Left lobe of liver (tissue), 2 donors: ENCODE measurements at regions not wholly inside any gene's neighbourhood (a gene's known extent, or its start where the extent isn't known, plus 50 kb on each side); places are given as distances from the start of the nearest gene placed in this dataset.
A peak's percentile ranks its signal among the peaks of the same experiment; 100 is the strongest.

Experiments
- ATAC-seq: fragments of 200-7000 bp; cut with Tn5 transposase; one replicate; pipeline ENCODE4 v1.9.1; 2020; ENCODE audit warnings: mild to moderate bottlenecking, moderate library complexity
- DNase-seq: peaks from one replicate; pipeline ENCODE4 v3.0.0-alpha.2; 2020; ENCODE audit warnings: low spot score
- donor health status: DM: no; HTN: no; CAD: no; lungs with moderate emphysema.
- donor health status: DM: no; HTN: yes; CAD: no.

DNA sequence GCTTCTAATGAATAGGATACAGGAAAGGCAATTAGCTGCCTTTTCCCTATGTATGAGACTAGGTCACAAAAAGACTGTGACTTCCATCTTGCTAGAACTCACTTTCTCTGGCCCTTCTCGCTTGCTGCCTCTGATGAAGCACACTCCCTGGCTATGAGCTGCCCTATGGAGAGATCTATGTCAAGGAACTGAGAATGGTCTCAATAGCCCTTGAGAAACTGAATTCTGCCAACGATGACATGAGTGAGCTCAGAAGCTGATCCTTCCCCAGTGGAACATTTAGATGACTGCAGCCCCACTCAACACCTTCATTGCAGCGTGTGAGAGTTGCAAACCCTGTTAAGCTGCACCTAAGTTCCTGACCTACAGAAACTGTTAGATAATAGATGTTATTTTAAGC is 309.8 kb downstream of the COG6 start:
- no peak for DNase-seq
- ATAC-seq: no peak

DNA sequence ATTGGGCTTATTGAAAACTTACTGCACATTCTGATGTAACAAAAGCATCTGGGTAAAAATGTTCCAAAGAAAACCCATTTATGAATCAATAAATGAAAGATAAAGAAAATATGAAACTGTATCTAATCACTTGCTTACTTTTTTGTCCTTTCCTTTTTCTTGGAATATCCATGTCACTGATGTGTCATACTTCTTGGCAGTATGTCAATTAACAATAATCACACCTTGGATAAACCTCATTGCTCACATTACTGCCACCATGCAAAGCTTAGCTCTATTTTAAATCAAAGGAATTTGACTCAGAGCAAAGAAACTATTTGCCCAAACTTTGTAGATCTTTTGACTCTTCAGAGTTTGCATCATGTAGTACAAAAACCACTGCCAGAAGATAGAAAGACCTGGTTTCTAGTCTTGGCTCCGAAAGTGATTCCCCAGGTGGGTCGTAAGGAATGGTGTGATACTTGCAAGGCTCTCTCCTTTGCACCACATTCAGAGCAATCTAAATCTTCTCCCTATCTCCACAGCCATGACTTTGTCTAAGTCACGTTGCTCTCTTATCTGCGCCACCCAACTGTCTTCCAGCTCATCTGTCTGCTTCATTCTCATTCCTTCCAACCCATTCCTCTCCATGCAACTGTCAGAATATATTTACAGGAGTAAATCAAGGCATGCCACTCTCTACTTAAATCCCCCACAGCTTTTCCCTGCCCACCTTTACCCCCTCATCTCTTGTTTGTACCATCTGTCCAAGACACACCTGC is 311.9 kb downstream of the COG6 start:
- DNase-seq (no peak), ATAC-seq (no peak)

DNA sequence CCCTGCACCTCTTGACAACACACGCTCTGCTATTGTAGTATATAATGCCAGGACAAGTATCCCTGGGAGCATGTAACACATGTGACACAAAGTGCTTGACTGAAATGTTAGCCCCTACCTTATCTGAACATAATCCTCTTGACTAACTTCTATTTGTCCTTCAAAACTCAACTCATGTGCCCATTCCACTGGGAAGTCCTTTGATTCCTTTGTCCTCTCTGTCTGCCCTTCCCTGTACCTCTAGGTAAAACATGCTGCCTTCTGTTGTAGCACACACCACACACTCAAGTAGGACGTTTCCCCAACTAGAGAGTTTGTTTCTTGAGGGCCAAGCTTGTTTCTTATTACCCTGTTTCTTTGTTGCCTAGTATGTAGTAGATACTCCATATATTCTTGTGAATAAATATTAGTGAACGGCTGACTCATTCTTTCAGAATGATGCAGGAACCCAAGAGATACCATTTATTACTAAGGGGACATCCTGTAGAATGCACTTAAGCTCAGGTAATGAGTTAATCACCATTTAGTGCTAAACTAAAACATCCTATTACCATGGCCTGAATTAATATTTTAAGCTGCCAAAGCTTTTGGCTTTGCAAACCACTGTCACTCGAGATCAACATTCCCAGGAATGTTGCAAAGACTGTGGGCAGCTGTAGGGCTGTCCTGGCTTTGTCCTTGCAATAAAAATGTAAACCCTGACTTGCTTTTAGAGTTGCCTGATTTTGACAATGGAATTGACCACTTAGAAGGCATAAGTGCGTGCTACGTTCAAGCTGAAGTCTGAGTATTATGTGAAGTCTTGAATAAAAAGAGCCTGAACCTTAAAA is 313.4 kb downstream of the COG6 start:
- no peak for ATAC-seq

DNA sequence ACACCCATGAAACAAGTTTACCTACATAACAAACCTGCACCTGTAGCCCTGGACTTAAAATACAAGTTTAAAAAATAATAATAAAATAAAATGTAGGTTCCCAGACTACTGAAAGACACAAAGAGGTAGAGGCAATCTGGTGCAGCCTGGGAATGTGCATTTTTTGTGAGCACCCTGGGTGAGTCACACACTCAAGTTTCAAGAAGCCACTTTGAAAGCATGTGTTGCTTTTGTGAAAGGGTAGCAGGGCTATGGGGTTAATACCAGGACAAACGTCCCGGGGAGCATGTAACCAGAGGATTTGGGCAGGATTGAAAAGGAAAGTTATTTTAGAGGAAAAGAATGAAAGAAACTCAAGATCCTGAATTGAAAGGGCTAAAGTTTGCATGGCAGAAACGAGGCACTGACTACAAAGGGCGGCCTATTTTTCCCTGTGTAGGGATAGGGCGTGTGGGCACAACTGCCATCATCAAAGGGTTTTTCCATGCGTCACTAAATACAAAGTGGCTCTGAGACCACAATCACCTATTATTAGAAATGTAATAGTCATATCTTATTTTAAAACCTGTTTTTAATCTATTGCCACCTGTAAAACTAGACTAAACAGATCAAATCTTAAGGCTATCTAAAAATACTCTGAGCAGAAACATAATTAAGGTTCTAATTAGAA is 314.9 kb downstream of the COG6 start:
- DNase-seq (no peak), ATAC-seq (no peak)

More for the DNA sequence above, 313.4 kb downstream of the COG6 start:
- DNase-seq: no peak

DNA sequence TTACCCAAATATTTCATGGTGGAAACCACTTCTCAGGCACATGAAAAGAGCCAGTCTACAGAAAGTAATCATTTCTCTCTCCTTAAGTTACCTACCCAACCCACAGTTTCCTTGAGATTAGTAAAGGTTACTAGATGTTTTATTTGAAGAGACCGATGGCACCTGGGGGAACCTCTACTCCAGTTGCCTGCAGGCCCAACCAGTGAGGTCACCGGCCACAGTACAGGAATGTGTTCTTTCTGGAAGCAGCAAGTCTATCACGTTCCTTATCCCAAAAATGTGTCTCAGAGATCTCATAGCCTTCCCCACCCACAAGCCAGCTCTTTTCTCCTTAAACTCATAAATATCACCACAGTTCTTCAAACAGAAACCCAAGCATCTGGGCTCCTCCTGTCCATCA is 316.1 kb downstream of the COG6 start:
- DNase-seq: no peak
- ATAC-seq: no peak

DNA sequence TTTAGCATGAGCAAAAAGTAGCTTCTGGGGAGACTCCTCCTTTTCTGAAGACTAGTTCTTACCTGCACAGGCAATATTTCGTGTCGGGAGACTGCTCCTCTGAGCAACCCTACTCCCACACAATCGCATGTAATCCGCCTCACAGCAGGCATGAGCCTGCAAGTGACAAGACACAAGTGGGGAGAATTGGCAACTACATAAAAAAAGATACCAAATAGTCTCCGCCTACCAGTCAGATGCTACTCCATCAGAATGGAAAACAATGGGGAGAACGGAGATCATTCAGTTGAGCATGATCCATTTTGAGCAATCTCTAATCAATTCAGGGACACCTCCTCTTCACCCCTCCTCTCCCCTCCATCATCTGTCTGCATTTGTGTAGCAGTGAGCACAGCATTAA is 321.0 kb downstream of the COG6 start:
- no peak for DNase-seq
- no peak for ATAC-seq

DNA sequence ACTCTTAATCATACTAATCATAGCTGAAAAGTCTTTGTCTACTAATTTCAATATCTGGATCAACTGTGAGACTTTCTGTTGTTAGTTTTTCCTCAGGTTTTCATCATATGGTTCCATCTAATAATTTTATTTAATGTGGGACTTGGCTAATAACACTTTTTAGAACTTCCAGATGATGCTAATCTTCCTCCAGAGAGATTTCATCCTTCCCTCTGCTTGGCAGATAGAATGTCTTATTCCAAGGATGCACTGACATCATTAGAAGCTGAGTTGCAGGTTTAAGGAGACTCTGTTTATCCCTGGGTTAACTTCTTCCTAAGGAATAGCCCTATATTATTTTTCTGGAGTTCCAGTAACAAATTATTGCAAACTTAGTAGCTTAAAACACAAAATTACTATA is 325.6 kb downstream of the COG6 start:
- DNase-seq (no peak), ATAC-seq (no peak)

DNA sequence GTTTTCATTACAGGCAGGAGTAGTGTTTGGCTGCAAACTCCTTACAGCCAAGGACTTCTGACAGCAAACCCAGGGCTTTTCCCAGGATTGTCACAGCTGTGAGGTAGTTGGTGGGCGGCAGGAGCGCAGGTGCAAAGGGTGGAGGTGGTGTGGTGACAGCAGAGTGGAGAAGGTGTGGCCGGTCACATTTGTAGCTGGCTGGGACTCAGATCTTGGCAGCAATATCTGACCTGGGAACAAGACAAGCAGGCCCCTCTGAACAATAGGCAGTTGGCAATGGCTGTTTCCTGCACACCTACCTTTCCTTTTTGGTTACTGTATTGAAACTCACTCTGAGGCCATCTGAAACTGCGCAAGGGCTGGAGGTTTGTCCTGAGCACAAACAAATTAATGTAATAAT is 327.3 kb downstream of the COG6 start:
- DNase-seq (no peak), ATAC-seq (no peak)

DNA sequence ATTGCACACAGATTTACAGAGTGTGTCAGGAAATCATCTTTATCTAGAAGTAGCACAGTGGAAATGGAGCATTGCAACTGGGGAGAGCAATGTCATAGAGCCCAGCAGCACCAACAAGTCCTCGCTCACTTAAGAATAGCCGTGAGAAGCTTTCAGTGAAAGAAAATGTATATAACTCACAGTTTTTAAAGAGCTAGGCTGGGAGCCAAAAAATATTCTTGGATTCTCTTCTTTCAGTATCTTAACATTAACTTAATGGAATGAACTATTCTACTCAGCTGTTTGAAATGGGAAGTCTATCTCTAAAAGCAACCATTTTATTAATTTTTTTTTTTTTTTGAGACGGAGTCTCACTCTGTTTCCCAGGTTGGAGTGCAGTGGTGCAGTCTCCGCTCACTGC is 329.6 kb downstream of the COG6 start:
- ATAC-seq (no peak), DNase-seq (no peak)

DNA sequence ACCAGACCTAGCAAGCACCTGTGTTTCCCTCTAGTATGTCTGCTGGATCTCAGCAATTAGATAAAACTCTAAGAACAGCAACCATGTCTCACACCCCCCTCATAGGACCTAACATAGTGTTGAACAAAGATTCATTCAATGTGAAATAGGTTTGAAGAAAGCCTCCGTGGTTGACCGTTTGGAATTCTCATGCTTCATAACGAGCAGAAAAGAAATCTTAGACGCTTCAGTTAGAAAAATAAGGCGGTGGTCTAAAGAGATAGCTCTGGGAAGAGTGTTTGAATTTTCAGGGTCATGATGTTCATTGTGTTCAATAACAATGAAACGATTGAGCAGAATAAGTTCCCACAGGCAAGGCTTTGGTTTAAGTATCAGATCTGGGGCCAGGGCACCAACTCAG is 332.9 kb downstream of the COG6 start:
- DNase-seq (no peak), ATAC-seq (no peak)

DNA sequence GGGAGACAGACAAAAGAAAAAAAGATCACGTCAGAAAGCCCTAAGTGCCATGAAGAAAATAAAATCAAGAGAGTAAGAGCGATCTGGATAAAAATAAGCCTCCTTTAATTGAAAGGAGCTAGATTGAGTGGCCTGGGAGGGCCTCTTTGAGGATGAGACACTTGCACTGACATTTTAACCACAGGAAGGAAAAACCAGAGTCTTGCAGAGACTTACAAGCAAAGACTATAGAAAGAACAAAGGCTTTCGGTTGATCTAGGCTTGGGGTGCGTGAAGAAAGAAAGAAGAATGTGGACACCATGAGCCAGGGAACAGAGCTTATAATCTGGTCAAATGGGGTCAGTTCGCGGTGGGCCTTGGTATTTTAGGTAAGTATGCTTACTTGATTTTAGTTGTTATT is 342.7 kb downstream of the COG6 start:
- ATAC-seq (no peak), DNase-seq (no peak)

DNA sequence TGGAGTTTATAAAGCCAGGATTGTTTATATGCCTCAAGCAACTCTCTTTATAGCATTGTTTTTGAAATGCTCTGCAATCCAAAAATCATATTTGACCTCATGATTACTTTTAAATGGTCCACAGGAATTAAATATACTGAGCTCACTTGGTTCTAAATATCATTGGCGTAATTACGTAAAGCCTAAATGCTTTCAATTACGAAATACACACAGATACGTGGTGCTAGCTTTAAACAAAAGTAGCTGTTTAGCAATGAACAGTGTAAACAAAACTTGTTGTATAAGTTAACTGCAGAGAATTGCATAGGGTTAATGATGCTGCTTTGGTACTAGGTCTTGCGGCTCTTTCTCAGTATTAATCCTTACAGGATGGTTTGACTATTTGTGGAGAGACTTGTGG is 346.6 kb downstream of the COG6 start:
- no peak for DNase-seq
- ATAC-seq: no peak

DNA sequence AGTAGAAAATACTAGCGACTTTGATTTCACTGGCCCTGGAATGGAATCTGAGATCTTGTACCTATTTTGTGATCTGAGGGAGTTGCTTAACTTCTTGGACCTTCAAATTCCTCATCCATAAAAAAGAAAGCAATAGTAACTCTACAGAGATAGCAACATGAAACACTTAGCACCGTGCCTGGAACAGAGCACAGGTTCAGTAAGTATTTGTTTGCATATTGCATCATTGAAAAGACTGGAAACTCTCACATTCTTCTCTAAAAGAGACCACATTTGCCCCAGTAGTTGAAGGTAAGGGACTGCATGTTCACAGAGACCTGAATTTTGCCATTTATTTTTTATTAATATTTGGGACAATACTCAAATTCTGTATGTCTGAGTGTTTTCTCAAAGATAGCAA is 358.1 kb downstream of the COG6 start:
- ATAC-seq (peak; percentile 70), DNase-seq (no peak)

DNA sequence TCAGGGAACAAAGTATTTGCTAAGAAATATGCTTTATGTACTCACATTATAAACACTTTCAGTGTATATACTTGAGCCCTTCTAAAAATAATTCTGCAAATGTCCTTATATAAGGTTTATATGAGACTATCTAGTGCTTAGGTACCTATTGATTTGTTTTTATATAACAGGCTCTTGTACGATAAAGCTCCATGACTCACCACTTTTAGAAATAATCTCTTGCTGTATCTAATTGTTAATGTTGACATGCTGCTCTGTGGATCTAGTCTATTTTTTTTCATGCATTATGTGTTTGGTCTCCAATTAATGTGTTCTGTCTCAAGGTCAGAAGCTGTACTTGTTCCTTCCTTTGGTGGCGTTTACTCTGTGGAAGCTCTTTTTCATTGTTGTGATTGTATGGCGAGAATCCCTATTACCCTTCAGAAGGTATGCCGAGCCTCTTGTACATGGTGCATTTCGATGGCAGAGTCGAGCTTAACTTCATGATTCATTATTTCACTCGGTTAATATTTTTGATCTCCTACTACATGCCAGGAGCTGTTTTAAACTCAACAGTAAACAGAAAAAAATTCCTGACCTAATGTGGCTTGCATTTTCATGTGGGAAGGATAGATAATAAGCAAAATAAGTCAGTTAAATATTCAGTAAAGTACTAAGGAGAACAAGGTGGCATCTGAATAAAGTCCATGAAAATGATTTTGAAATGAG is 361.6 kb downstream of the COG6 start:
- ATAC-seq: no peak
- DNase-seq: no peak

DNA sequence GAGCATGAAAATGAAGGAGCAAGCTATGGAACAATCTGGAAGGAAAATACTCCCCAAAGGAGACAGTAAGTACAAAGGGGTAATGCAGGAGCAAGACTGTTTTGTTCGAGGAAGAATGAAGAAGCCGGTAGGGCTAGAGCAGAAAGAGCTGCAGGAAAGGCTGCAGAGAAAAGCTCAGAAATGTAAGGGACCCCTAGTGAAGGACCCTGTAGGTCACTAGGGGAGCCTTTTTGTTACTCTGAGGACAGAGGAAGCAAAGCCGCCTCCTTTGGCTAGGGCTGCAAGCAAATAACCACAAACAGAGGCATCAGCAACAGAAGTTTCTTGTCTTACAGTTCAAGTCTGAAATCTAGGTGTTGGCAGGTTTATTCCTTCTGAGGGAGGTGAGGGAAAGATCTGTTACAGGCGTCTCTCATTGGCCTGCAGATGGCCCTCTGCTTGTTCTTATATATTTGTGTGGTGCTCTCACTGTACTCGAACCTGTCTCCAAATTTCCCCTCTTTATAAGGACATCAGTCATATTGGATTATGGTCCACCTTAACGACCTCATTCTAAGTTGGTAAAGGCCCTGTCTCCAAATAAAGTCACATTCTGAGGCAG is 362.3 kb downstream of the COG6 start:
- no peak for ATAC-seq

DNA sequence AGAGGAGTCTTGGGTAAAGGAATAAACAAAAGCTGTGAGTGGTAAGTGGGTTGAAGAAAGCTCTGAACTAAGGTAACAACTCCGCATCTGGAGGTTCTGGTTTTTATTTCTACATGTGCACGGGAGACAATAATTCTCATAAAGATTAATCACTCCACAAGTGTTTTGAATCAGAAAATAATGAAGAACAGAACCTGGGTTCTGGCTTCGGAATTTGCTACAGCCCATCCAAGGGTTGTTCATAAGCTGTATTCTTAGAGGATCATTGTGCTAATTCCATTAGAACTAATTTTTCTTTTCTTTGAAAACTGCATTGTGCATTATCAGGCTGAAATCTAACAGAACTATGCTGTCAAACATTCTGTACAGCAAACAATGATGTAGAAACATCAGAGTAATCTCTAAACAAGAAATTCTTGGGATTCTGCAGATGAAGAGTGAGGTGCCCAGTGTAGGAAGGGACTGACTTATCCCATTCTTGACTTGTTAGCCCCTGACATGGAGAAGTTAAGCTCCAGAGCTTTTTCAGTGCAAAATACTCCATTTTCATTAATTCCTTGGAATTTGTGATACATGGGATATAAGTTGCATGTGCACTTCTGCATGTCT is 368.2 kb downstream of the COG6 start:
- DNase-seq (no peak), ATAC-seq (no peak)

More for the DNA sequence above, 362.3 kb downstream of the COG6 start:
- DNase-seq: no peak

DNA sequence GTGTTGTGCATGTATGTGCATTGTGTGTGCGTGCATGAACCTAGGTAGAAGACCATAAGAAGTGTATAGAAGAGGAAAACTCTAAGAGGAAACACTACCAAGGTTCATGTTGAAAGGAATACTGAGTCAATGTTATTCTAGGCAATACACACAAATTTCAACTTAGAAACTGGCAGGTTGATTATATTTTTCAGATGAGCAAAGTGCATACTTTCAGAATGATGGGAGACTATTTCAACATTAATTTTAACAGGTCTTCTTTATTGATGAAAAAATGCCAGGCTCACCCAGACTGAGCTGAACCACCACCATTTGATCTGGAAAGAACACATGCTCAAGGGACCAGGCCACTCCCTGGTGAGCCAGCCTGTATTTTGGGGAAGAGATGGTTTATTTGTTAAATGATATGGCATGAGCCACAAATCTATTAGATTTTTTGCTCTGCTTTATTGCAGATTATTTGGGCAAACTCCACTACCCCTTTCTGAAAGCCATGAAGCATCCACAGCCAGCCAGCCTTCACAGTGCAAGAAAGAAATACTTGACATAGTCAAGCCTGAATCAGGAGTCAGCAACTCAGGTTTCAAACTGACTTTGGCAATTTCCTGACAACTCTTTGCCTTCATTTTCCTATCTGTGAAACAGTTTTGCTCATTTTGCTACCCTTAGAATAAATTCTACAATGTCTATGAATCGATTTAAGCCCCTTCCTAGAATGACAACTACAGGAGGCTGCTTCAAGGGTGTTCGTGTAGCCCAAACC is 368.9 kb downstream of the COG6 start:
- ATAC-seq (no peak), DNase-seq (no peak)

DNA sequence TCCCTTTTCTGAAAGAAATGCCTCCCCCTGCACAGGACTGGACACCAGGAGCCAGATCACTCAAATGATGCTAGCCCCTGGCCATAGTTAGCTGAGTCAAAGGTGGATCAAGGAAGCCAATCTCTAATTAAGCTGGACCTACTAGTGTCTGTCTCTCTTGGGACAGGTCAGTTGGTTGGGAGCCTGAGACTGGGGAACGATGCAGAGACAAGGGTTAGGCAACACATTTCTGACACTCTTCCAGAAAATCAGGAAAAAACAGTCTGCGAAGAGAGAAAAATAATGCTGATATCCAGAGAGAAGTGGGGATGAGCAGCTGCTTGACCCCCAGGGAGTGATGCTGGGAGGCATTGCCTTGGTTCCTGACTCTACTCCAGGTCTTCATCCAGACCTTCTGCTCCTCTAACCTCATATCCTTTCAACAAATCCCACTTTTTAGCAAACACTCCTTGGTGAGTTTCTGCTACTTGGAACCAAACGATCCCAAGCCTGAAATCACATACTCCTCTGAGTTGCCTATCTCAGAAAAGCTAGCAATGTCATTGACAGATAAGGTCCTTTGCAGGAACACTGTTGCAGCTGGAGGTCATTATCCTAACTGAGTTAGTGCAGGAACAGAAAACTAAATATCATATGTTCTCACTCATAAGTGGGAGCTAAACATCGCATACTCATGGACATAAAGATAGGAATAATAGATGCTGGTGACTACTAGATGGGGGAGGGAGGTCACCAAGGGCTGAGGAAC is 369.7 kb downstream of the COG6 start:
- ATAC-seq: no peak
- no peak for DNase-seq

DNA sequence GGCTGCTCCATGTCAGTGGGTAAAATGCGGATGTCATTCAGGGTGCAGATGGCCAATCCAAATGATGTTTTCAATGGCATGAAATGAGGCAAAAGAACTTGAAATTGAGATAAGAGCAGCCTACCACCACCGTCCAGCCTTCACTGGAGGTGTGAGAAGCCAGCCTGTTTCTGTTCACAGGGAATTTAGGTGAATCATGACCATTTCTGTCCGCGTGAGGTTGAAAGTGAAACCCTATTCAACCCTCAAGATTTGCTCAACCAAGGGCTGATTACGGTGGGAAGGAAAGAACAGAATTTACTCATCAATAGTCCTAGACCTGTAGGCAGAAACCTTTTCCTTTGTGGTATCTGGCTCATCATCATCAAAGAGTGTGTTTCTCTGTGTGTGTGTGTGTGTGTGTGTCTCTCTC is 370.7 kb downstream of the COG6 start:
- ATAC-seq: no peak
- DNase-seq: no peak
